B cell (primary cell): ENCODE measurements at regions not wholly inside any gene's neighbourhood (a gene's known extent, or its start where the extent isn't known, plus 50 kb on each side); places are given as distances from the start of the nearest gene placed in this dataset.

Source experiments
- ATAC-seq: fragments of 200-7000 bp; cut with Tn5 transposase; one replicate; pipeline ENCODE4 v1.10.0; 2021; ENCODE audit warnings: low read depth, mild to moderate bottlenecking, moderate number of reproducible peaks, moderate library complexity
- CTCF ChIA-PET: fragments of 350-600 bp; sonication (Branson Sonifier 250); formaldehyde crosslinking; loops from one replicate; lab custom pipeline; 2021; ENCODE audit warnings: antibody characterized with exemption, inconsistent platforms; lab: Charles Lee
- POLR2A ChIA-PET: fragments of 350-600 bp; sonication (Branson Sonifier 250); formaldehyde crosslinking; loops from one replicate; lab custom pipeline; 2021; ENCODE audit warnings: antibody characterized with exemption; lab: Charles Lee
- DNase-seq: peaks from one replicate; pipeline ENCODE4 v3.0.0; 2013
- H2AFZ ChIP-seq: 2 replicates; pipeline ENCODE4 v1.6.1; 2012; ENCODE audit warnings: mild to moderate bottlenecking, low read depth, low read length; ENCODE audit not compliant: insufficient read depth, poor library complexity, severe bottlenecking
- H3K27ac ChIP-seq, 2 donors: 1 replicate in 1 of 2; 2 replicates in 1 of 2; pipeline ENCODE4 v1.5.1; 2012 to 2013; ENCODE audit warnings: low read length in 2 of 2, mild to moderate bottlenecking in 2 of 2, moderate library complexity in 1 of 2
- H3K27me3 ChIP-seq, 4 experiments: fragments of 200-600 bp in 1 of 4; sonication (generic) in 1 of 4; replicated peaks in 1 of 4; 1 replicate in 2 of 4; 2 replicates in 2 of 4; pipeline versions ENCODE4 v1.6.1 to v1.7.0; 2013 to 2016; ENCODE audit warnings: low read length in 3 of 4, mild to moderate bottlenecking in 2 of 4, mixed read lengths in 1 of 4, moderate library complexity in 1 of 4; ENCODE audit not compliant: insufficient read depth in 4 of 4, control insufficient read depth in 3 of 4; ENCODE audit errors: control extremely low read depth in 1 of 4
- H3K36me3 ChIP-seq, 2 experiments: replicated peaks in 1 of 2; 1 replicate in 1 of 2; 2 replicates in 1 of 2; pipeline versions ENCODE4 v1.6.1 to v1.7.1; 2013; ENCODE audit warnings: low read length in 1 of 2; ENCODE audit not compliant: insufficient read depth in 2 of 2, control insufficient read depth in 1 of 2; ENCODE audit errors: control extremely low read depth in 1 of 2, extremely low read depth in 1 of 2
- H3K4me1 ChIP-seq, 2 donors: fragments of 200-600 bp in 1 of 2; sonication (generic) in 1 of 2; 1 replicate in 1 of 2; 2 replicates in 1 of 2; pipeline versions ENCODE4 v1.5.1 to v1.6.1; 2013 to 2017; ENCODE audit warnings: low read length in 2 of 2; ENCODE audit not compliant: control insufficient read depth in 2 of 2, insufficient read depth in 2 of 2
- H3K4me2 ChIP-seq: replicated peaks from 2 replicates; pipeline ENCODE3; 2012; ENCODE audit warnings: mild to moderate bottlenecking, low read depth, low read length; ENCODE audit not compliant: poor library complexity, severe bottlenecking
- H3K4me3 ChIP-seq, 5 experiments: fragments of 200-600 bp in 1 of 5; sonication (generic) in 1 of 5; 1 replicate in 3 of 5; 2 replicates in 2 of 5; pipeline versions ENCODE4 v1.5.1 to v1.7.0; 2011 to 2016; ENCODE audit warnings: low read length in 4 of 5, mild to moderate bottlenecking in 4 of 5, low read depth in 2 of 5, control low read depth in 1 of 5, moderate library complexity in 1 of 5; ENCODE audit not compliant: insufficient read depth in 1 of 5; ENCODE audit errors: control extremely low read depth in 1 of 5, extremely low read depth in 1 of 5
- H3K79me2 ChIP-seq: fragments of 200-600 bp; sonication (generic); one replicate; pipeline ENCODE4 v1.6.0; 2016; ENCODE audit warnings: low read length; ENCODE audit not compliant: control insufficient read depth, insufficient read depth
- H3K9ac ChIP-seq: fragments of 200-600 bp; sonication (generic); 2 replicates; pipeline ENCODE4 v1.6.1; 2017; ENCODE audit warnings: mild to moderate bottlenecking, low read length, moderate library complexity
- H3K9me3 ChIP-seq, 3 donors: one replicate each; pipeline versions ENCODE4 v1.6.1 to v1.7.1; 2013; ENCODE audit warnings: low read length in 2 of 3; ENCODE audit not compliant: control insufficient read depth in 2 of 3, insufficient read depth in 1 of 3; ENCODE audit errors: control extremely low read depth in 1 of 3
- H4K20me1 ChIP-seq: 2 replicates; pipeline ENCODE4 v1.6.0; 2012; ENCODE audit warnings: mild to moderate bottlenecking, low read length; ENCODE audit not compliant: insufficient read depth, control insufficient read depth, poor library complexity, severe bottlenecking
- H3K27ac Mint-ChIP-seq: one replicate; pipeline ENCODE4 v1.8.0; 2021; ENCODE audit warnings: mixed read lengths
- H3K27me3 Mint-ChIP-seq: one replicate; pipeline ENCODE4 v1.8.0; 2021; ENCODE audit warnings: mixed read lengths
- H3K4me1 Mint-ChIP-seq: one replicate; pipeline ENCODE4 v1.8.0; 2021; ENCODE audit warnings: mixed read lengths
- H3K4me3 Mint-ChIP-seq: one replicate; pipeline ENCODE4 v1.8.0; 2021; ENCODE audit warnings: mixed read lengths
- H3K9me3 Mint-ChIP-seq: one replicate; pipeline ENCODE4 v1.8.0; 2022; ENCODE audit warnings: mixed read lengths; ENCODE audit not compliant: insufficient read depth
- CTCF ChIP-seq: fragments of 200-600 bp; IDR thresholded peaks from one replicate; pipeline ENCODE4 v1.8.0; 2022; ENCODE audit warnings: antibody characterized with exemption, mild to moderate bottlenecking
- EZH2 ChIP-seq: IDR thresholded peaks from 2 replicates; pipeline ENCODE4 v1.6.1; 2012; ENCODE audit warnings: borderline replicate concordance, low read depth, mild to moderate bottlenecking, moderate library complexity, low read length; ENCODE audit not compliant: insufficient read depth, poor library complexity, severe bottlenecking
- WGBS: methylation state at CpG from one replicate; pipeline ENCODE4 v1.1.5; 2013; ENCODE audit warnings: missing lambda C conversion rate; ENCODE audit not compliant: insufficient coverage; 5-methylcytosine and 5-hydroxymethylcytosine counted together
- intact Hi-C: fragments of 100-400 bp; cut with micrococcal nuclease; formaldehyde crosslinking; loops from one replicate; pipeline ENCODE4 v1.10.0; 2022

DNA sequence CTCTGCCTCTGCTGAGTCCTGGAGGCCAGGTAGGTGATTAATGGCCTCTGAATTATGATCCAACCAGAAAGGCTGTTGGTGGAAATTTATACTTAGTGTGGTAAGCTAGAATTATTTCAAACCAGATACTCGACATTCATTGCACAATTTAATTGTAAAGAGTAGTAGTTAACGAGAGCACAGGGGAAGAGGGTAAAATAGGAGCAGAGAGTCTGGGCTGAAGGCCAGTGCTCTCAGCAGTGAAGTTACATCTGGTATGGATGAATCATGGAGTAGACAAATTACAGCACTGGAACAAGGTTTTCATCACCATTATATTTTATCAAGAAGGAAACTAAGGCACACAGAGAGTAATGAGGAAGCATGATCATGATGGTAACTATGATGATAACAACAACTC lies 92.5 kb downstream of the TLR4 start:
- DNase-seq = no peak
- TF ChIP-seq CTCF = no peak
- TF ChIP-seq EZH2 = no peak
- Mint-ChIP-seq H3K27me3 (peaks cover 43% of the 10 kb centered on the region), H3K27ac (no peak overlapping the region), H3K4me1 (no peaks in the 10 kb centered on the region), H3K9me3 (no peaks in the 10 kb centered on the region), H3K4me3 (no peak overlapping the region)
- H3K9ac ChIP-seq = no peak overlapping the region
- H4K20me1 ChIP-seq = no peaks in the 10 kb centered on the region
- no peaks in the 10 kb centered on the region for H3K4me1 ChIP-seq
- no peak overlapping the region for H3K27ac ChIP-seq
- no peak overlapping the region for H3K4me2 ChIP-seq
- no peak overlapping the region for H3K4me3 ChIP-seq
- no peak overlapping the region for H2AFZ ChIP-seq
- no peaks in the 10 kb centered on the region for H3K9me3 ChIP-seq
- H3K27me3 ChIP-seq = peaks cover 0 to 5% (median 1%) of the 10 kb centered on the region in 4 experiments
- ChIA-PET CTCF (no interaction called here), POLR2A (no interaction called here)
- WGBS = no CpG with 5 or more reads among the region's 2 CpGs
- no peaks in the 10 kb centered on the region for H3K79me2 ChIP-seq
- intact Hi-C loops = no loop called here
- H3K36me3 ChIP-seq = no peaks in the 10 kb centered on the region
- ATAC-seq = no peak

- Histone ChIP-seq H4K20me1 (no peaks in the 10 kb centered on the region), H3K4me2 (no peak overlapping the region), H3K36me3 (no peaks in the 10 kb centered on the region), H3K27ac (no peak overlapping the region), H3K79me2 (no peaks in the 10 kb centered on the region), H3K4me1 (no peaks in the 10 kb centered on the region), H2AFZ (no peak overlapping the region), H3K9me3 (no peaks in the 10 kb centered on the region), H3K27me3 (peaks cover 0 to 12% (median 5%) of the 10 kb centered on the region in 4 experiments), H3K9ac (no peak overlapping the region), H3K4me3 (no peak overlapping the region)
- POLR2A ChIA-PET = no interaction called here
- Mint-ChIP-seq H3K4me3 (no peak overlapping the region), H3K27ac (no peak overlapping the region), H3K9me3 (no peaks in the 10 kb centered on the region), H3K4me1 (no peaks in the 10 kb centered on the region), H3K27me3 (peaks cover 59% of the 10 kb centered on the region)
- no CpG with 5 or more reads among the region's 2 CpGs for WGBS
- DNase-seq (no peak), ATAC-seq (no peak)
- CTCF ChIA-PET = no interaction called here
- intact Hi-C loops = no loop called here
- TF ChIP-seq EZH2 (no peak), CTCF (no peak)
Observed at GRCh38 chr9:117800389-117800788, 96.2 kb downstream of the TLR4 start.
